ENCODE measurements at regions not wholly inside any gene's neighbourhood (a gene's known extent, or its start where the extent isn't known, plus 50 kb on each side); places are given as distances from the start of the nearest gene placed in this dataset.
"Not testable (repeated sequence)": the region's sequence is repeated elsewhere in the genome, so short reads cannot be mapped to it uniquely, and the experiment has no call there.

GRCh38 chr12:4160314-4161040, 113.1 kb upstream of the CCND2 start:
- H3K36me3 Mint-ChIP-seq, result peaks cover 8% of the 10 kb centered on the region
- POLR2A ChIA-PET, result interaction anchor here (0.6 to 1.8 kb wide), 2 partner anchors 109 to 122 kb away, joined by 4 to 8 read pairs; no protein-coding TSS in a partner anchor
- no peaks in the 10 kb centered on the region for H3K27me3 Mint-ChIP-seq
- DNase-seq, result no peak
- H3K9me3 Mint-ChIP-seq, result peaks cover 7% of the 10 kb centered on the region
- peak overlapping the region; percentile 11 for H3K27ac Mint-ChIP-seq
- ATAC-seq (ENCODE audit: low read depth), result no peak
- peaks cover 46% of the 10 kb centered on the region for H3K4me1 Mint-ChIP-seq
- H3K4me3 Mint-ChIP-seq, result no peak overlapping the region

GRCh38 chr12:4159851-4160250, 113.7 kb upstream of the CCND2 start:
- peaks cover 7% of the 10 kb centered on the region for H3K9me3 Mint-ChIP-seq
- H3K4me1 Mint-ChIP-seq, result peaks cover 44% of the 10 kb centered on the region
- H3K27ac Mint-ChIP-seq, result peak overlapping the region; percentile 11
- POLR2A ChIA-PET, result interaction anchor here (1.8 kb wide), 1 partner anchor 109 kb away, joined by 8 read pairs; no protein-coding TSS in a partner anchor
- no peak for ATAC-seq (ENCODE audit: low read depth)
- no peak for DNase-seq
- H3K4me3 Mint-ChIP-seq, result no peak overlapping the region
- peaks cover 8% of the 10 kb centered on the region for H3K36me3 Mint-ChIP-seq
- no peaks in the 10 kb centered on the region for H3K27me3 Mint-ChIP-seq

GRCh38 chr12:4158306-4158705, 115.3 kb upstream of the CCND2 start:
- Mint-ChIP-seq H3K27me3 (no peaks in the 10 kb centered on the region), H3K36me3 (peaks cover 8% of the 10 kb centered on the region), H3K4me3 (peak overlapping the region; percentile 20), H3K9me3 (peaks cover 7% of the 10 kb centered on the region), H3K27ac (no peak overlapping the region), H3K4me1 (peaks cover 54% of the 10 kb centered on the region)
- ATAC-seq (ENCODE audit: low read depth) (no peak), DNase-seq (no peak)
- POLR2A ChIA-PET, result interaction anchor here (0.6 to 8.7 kb wide), 2 partner anchors 114 to 173 kb away, joined by 4 to 206 read pairs; partner anchors contain the start of gene CCND2

- no peak overlapping the region for H3K4me3 Mint-ChIP-seq
- peaks cover 8% of the 10 kb centered on the region for H3K36me3 Mint-ChIP-seq
- no peaks in the 10 kb centered on the region for H3K27me3 Mint-ChIP-seq
- ATAC-seq (ENCODE audit: low read depth) (no peak), DNase-seq (no peak)
- no peak overlapping the region for H3K27ac Mint-ChIP-seq
- peaks cover 66% of the 10 kb centered on the region for H3K4me1 Mint-ChIP-seq
- POLR2A ChIA-PET, result interaction anchor here (1.1 to 8.7 kb wide), 3 partner anchors 7 to 115 kb away, joined by 3 to 206 read pairs (median 40); partner anchors contain the start of gene CCND2
- H3K9me3 Mint-ChIP-seq, result peaks cover 7% of the 10 kb centered on the region
Observed at GRCh38 chr12:4157122-4157521, 116.4 kb upstream of the CCND2 start.

GRCh38 chr12:4156317-4156716, 117.2 kb upstream of the CCND2 start:
- H3K27ac Mint-ChIP-seq, result peak overlapping the region; percentile 68
- H3K4me1 Mint-ChIP-seq, result peaks cover 70% of the 10 kb centered on the region
- DNase-seq (no peak), ATAC-seq (ENCODE audit: low read depth) (no peak)
- POLR2A ChIA-PET, result interaction anchor here (1.1 to 8.7 kb wide), 3 partner anchors 8 to 116 kb away, joined by 3 to 206 read pairs (median 40); partner anchors contain the start of gene CCND2
- H3K9me3 Mint-ChIP-seq, result peaks cover 1% of the 10 kb centered on the region
- no peak overlapping the region for H3K4me3 Mint-ChIP-seq
- H3K36me3 Mint-ChIP-seq, result peaks cover 5% of the 10 kb centered on the region
- H3K27me3 Mint-ChIP-seq, result no peaks in the 10 kb centered on the region

- H3K27me3 Mint-ChIP-seq, result no peaks in the 10 kb centered on the region
- peaks cover 11% of the 10 kb centered on the region for H3K36me3 Mint-ChIP-seq
- POLR2A ChIA-PET, result interaction anchor here (0.8 to 8.7 kb wide), 10 partner anchors 10 to 269 kb away, joined by 3 to 206 read pairs (median 5); partner anchors contain the start of gene CCND2
- H3K4me3 Mint-ChIP-seq, result peak overlapping the region; percentile 41
- no peak for ATAC-seq (ENCODE audit: low read depth)
- peaks cover 70% of the 10 kb centered on the region for H3K4me1 Mint-ChIP-seq
- peak overlapping the region; percentile 90 for H3K27ac Mint-ChIP-seq
- H3K9me3 Mint-ChIP-seq, result peaks cover 6% of the 10 kb centered on the region
- no peak for DNase-seq
Observed at GRCh38 chr12:4154672-4155225, 118.8 kb upstream of the CCND2 start.

GRCh38 chr12:4153343-4153892, 120.1 kb upstream of the CCND2 start:
- H3K4me3 Mint-ChIP-seq, result peak overlapping the region; percentile 25
- peaks cover 71% of the 10 kb centered on the region for H3K4me1 Mint-ChIP-seq
- H3K27ac Mint-ChIP-seq, result peak overlapping the region; percentile 90
- peak; percentile 75 for DNase-seq
- H3K36me3 Mint-ChIP-seq, result peaks cover 11% of the 10 kb centered on the region
- peaks cover 6% of the 10 kb centered on the region for H3K9me3 Mint-ChIP-seq
- POLR2A ChIA-PET, result interaction anchor here (0.5 to 8.7 kb wide), 10 partner anchors 9 to 270 kb away, joined by 3 to 206 read pairs (median 5); partner anchors contain the start of gene CCND2
- no peaks in the 10 kb centered on the region for H3K27me3 Mint-ChIP-seq
- ATAC-seq (ENCODE audit: low read depth), result peak; percentile 90

GRCh38 chr12:4152145-4152795, 121.3 kb upstream of the CCND2 start:
- Mint-ChIP-seq H3K9me3 (peaks cover 6% of the 10 kb centered on the region), H3K4me3 (peak overlapping the region; percentile 25), H3K27ac (peak overlapping the region; percentile 90), H3K27me3 (no peaks in the 10 kb centered on the region), H3K36me3 (peaks cover 11% of the 10 kb centered on the region), H3K4me1 (peaks cover 79% of the 10 kb centered on the region)
- ATAC-seq (ENCODE audit: low read depth) (no peak), DNase-seq (no peak)
- POLR2A ChIA-PET, result interaction anchor here (0.9 to 8.7 kb wide), 6 partner anchors 8 to 163 kb away, joined by 3 to 206 read pairs (median 8); partner anchors contain the start of gene CCND2

GRCh38 chr12:4151362-4152121, 122.0 kb upstream of the CCND2 start:
- Mint-ChIP-seq H3K4me1 (peaks cover 80% of the 10 kb centered on the region), H3K36me3 (peaks cover 11% of the 10 kb centered on the region), H3K9me3 (peaks cover 6% of the 10 kb centered on the region), H3K27me3 (no peaks in the 10 kb centered on the region), H3K4me3 (peak overlapping the region; percentile 7), H3K27ac (peak overlapping the region; percentile 90)
- POLR2A ChIA-PET, result interaction anchor here (0.9 to 8.7 kb wide), 5 partner anchors 8 to 162 kb away, joined by 3 to 206 read pairs (median 10); partner anchors contain the start of gene CCND2
- no peak for ATAC-seq (ENCODE audit: low read depth)
- no peak for DNase-seq

GRCh38 chr12:4150355-4150754, 123.2 kb upstream of the CCND2 start:
- not testable (repeated sequence) for H3K4me3 Mint-ChIP-seq

GRCh38 chr12:4148418-4149056, 125.0 kb upstream of the CCND2 start:
- ATAC-seq (ENCODE audit: low read depth), result peak; percentile 8
- peak overlapping the region; percentile 89 for H3K27ac Mint-ChIP-seq
- H3K4me3 Mint-ChIP-seq, result peak overlapping the region; percentile 35
- DNase-seq, result no peak
- no peaks in the 10 kb centered on the region for H3K27me3 Mint-ChIP-seq
- POLR2A ChIA-PET, result interaction anchor here (10.6 kb wide), 1 partner anchor 125 kb away, joined by 292 read pairs; the partner anchor contains the start of gene CCND2
- peaks cover 81% of the 10 kb centered on the region for H3K4me1 Mint-ChIP-seq
- H3K36me3 Mint-ChIP-seq, result peaks cover 8% of the 10 kb centered on the region
- H3K9me3 Mint-ChIP-seq, result peaks cover 6% of the 10 kb centered on the region

More at GRCh38 chr12:4150355-4150754, 123.2 kb upstream of the CCND2 start:
- ATAC-seq (ENCODE audit: low read depth); DNase-seq; H3K9me3 Mint-ChIP-seq; H3K27me3 Mint-ChIP-seq; H3K36me3 Mint-ChIP-seq: not testable (repeated sequence)
- H3K27ac Mint-ChIP-seq, result peak overlapping the region; percentile 27
- POLR2A ChIA-PET, result interaction anchor here (0.8 kb wide), 1 partner anchor 127 kb away, joined by 4 read pairs; no protein-coding TSS in a partner anchor
- H3K4me1 Mint-ChIP-seq, result peaks cover 81% of the 10 kb centered on the region

Measured in activated naive CD8-positive, alpha-beta T cell treated with anti-CD3 and anti-CD28 coated beads, Interleukin-2, amount 10 ng/mL, durations not matched to agents 7 days and 5 days (primary cell).